ENCODE measurements at regions not wholly inside any gene's neighbourhood (a gene's known extent, or its start where the extent isn't known, plus 50 kb on each side); places are given as distances from the start of the nearest gene placed in this dataset.
"Not testable (repeated sequence)": the region's sequence is repeated elsewhere in the genome, so short reads cannot be mapped to it uniquely, and the experiment has no call there.

- DNase-seq = no peak
These were observed 110.2 kb upstream of the CST7 start for GRCh38 chr20:24838546-24839535.

GRCh38 chr20:24840121-24840713 lies 108.9 kb upstream of the CST7 start:
- no peak for DNase-seq

GRCh38 chr20:24842274-24842917 lies 106.7 kb upstream of the CST7 start:
- DNase-seq = no peak

GRCh38 chr20:24842918-24843715 lies 106.0 kb upstream of the CST7 start:
- no peak for DNase-seq

GRCh38 chr20:24850176-24850575 lies 98.9 kb upstream of the CST7 start:
- no peak for DNase-seq

GRCh38 chr20:24851346-24852019 lies 97.6 kb upstream of the CST7 start:
- no peak for DNase-seq

GRCh38 chr20:24853916-24854315 lies 95.2 kb upstream of the CST7 start:
- no peak for DNase-seq

GRCh38 chr20:24855848-24856247 lies 93.2 kb upstream of the CST7 start:
- no peak for DNase-seq

- not testable (repeated sequence) for DNase-seq
These were observed 90.6 kb upstream of the CST7 start for GRCh38 chr20:24858500-24858899.

- no peak for DNase-seq
These were observed 89.5 kb upstream of the CST7 start for GRCh38 chr20:24859539-24859938.

GRCh38 chr20:24862186-24862585 lies 86.9 kb upstream of the CST7 start:
- no peak for DNase-seq

- no peak for DNase-seq
These were observed 86.5 kb upstream of the CST7 start for GRCh38 chr20:24862606-24863005.

GRCh38 chr20:24863356-24863755 lies 85.7 kb upstream of the CST7 start:
- no peak for DNase-seq

GRCh38 chr20:24866008-24866407 lies 83.1 kb upstream of the CST7 start:
- DNase-seq = no peak

GRCh38 chr20:24866742-24867141 lies 82.3 kb upstream of the CST7 start:
- no peak for DNase-seq

- DNase-seq = no peak
These were observed 81.5 kb upstream of the CST7 start for GRCh38 chr20:24867556-24867955.

- no peak for DNase-seq
These were observed 80.6 kb upstream of the CST7 start for GRCh38 chr20:24868396-24868927.

GRCh38 chr20:24868959-24869358 lies 80.1 kb upstream of the CST7 start:
- DNase-seq = no peak

- DNase-seq = no peak
These were observed 79.0 kb upstream of the CST7 start for GRCh38 chr20:24870057-24870456.

GRCh38 chr20:24870881-24871280 lies 78.2 kb upstream of the CST7 start:
- DNase-seq = no peak

GRCh38 chr20:24871480-24872213 lies 77.4 kb upstream of the CST7 start:
- no peak for DNase-seq
